Epithelial cell of esophagus (primary cell): ENCODE measurements at regions not wholly inside any gene's neighbourhood (a gene's known extent, or its start where the extent isn't known, plus 50 kb on each side); places are given as distances from the start of the nearest gene placed in this dataset.

Experiments
- DNase-seq: peaks from one replicate; pipeline ENCODE4 v3.0.0; 2010; ENCODE audit warnings: low read depth
- H3K4me3 ChIP-seq: 2 replicates; pipeline ENCODE4 v1.5.1; 2011; ENCODE audit warnings: mild to moderate bottlenecking, low read length, control low read depth
- TF ChIP-seq, protein P1 (sequence below): IDR thresholded peaks from 2 replicates; pipeline ENCODE4 v1.5.1; 2011; ENCODE audit warnings: low read depth, mild to moderate bottlenecking, low read length, control low read depth, inconsistent platforms; ENCODE audit not compliant: insufficient read depth; ENCODE audit errors: missing control alignments

- no peak overlapping the region for H3K4me3 ChIP-seq
- TF ChIP-seq, protein P1, sequence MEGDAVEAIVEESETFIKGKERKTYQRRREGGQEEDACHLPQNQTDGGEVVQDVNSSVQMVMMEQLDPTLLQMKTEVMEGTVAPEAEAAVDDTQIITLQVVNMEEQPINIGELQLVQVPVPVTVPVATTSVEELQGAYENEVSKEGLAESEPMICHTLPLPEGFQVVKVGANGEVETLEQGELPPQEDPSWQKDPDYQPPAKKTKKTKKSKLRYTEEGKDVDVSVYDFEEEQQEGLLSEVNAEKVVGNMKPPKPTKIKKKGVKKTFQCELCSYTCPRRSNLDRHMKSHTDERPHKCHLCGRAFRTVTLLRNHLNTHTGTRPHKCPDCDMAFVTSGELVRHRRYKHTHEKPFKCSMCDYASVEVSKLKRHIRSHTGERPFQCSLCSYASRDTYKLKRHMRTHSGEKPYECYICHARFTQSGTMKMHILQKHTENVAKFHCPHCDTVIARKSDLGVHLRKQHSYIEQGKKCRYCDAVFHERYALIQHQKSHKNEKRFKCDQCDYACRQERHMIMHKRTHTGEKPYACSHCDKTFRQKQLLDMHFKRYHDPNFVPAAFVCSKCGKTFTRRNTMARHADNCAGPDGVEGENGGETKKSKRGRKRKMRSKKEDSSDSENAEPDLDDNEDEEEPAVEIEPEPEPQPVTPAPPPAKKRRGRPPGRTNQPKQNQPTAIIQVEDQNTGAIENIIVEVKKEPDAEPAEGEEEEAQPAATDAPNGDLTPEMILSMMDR, result no peak
- no peak for DNase-seq
Measured at GRCh38 chr9:18032636-18033035, 441.3 kb upstream of the ADAMTSL1 start.

DNA sequence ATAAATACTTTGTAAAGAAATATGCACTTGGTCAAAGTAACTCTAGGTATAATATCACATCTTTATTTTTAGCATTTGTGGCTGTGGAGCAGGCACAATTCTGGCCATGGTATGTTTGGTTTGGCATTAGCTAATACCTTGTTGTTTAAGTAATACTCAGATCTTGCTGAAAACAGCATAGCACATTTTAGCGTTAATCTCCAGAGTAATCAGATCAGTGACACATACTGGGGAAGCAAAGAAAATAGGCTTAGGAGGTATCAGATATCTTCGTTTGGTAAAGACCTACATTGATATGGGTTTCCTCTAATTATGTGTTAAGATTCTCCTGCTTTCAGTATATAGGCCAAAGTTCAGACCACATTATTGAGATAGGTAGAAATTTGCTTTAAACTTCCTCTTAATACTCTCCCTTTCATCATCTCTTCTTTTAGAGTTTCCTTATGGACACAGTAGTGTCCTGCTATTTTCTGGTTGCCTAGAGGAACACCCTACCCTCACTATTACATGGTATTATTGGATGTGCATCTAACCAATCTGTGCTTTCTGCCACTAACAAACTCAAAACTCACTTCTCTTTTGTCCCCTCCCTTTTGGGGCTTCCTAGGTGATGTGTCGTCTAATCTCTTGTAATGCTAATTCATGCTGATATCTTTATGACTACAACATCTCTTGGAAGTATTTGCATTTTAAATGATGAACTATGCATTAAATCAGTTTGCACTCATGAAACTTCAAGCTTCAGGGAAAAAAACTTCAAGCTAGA, 437.3 kb upstream of the ADAMTSL1 start:
- H3K4me3 ChIP-seq, result no peak overlapping the region
- TF ChIP-seq, protein P1, result no peak
- no peak for DNase-seq

DNA sequence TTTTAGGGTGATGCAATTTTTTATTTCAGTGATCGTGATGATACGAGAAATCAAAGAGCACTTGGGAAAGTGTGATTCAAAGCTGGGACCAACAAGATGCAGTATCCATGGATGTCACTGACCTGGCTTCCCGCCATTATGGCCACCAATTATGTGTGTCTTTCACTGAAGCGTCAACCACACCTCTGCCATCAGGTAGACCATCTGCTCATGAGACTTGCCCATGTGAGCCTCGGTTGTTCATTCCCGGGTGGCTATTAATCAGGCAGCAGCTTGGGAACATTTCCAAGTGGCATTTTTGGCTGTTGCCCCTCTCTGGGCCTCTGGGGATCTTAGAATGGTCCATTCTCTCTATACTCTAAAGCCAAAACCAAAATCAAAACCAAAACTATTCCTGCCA, 436.0 kb upstream of the ADAMTSL1 start:
- no peak overlapping the region for H3K4me3 ChIP-seq
- no peak for DNase-seq
- TF ChIP-seq, protein P1, result no peak

DNA sequence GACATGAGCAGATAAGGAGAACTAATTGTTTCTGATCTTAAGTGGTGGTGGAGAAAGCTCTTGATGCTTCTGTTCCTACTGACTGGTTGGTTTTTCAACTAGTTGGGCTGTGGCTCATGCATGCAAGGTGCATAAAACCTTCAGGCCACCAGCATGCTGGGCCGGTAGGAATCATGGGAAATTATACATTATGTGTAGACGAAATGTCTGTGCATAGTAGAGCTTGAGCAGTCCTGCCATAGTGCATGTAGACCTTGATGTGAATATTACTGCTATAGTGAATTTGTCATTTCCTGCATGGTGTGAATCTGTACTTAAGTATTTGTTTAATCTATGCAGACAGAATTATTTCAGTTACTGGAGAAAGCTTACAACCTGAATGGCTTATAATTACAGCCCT, 433.6 kb upstream of the ADAMTSL1 start:
- DNase-seq, result no peak
- no peak overlapping the region for H3K4me3 ChIP-seq
- TF ChIP-seq, protein P1, result no peak

GRCh38 chr9:18043978-18044377, 430.0 kb upstream of the ADAMTSL1 start:
- no peak overlapping the region for H3K4me3 ChIP-seq
- no peak for DNase-seq
- TF ChIP-seq, protein P1, result no peak

DNA sequence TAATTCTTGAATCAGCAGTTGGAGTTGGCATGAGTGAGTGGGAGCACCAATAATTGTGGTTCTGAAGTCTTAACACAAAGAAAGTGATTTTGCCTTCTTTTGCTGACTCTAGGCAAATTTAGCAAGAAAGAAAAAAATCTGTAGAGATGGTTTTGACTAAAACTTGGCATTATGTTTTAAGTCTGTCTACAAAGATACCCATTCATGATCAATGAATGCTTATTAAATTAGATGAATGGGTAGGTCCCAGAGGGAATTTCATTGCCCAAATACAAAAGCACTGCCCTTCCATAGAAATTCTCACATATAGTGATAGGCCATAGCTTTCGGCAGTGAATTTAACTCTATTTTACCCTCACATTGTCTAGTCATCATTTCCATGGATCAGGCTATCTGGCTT, 428.6 kb upstream of the ADAMTSL1 start:
- DNase-seq, result no peak
- H3K4me3 ChIP-seq, result no peak overlapping the region
- TF ChIP-seq, protein P1, result no peak

GRCh38 chr9:18046068-18046467, 427.9 kb upstream of the ADAMTSL1 start:
- no peak for DNase-seq
- H3K4me3 ChIP-seq, result no peak overlapping the region
- TF ChIP-seq, protein P1, result no peak
